H1 (cell line): ENCODE measurements at regions not wholly inside any gene's neighbourhood (a gene's known extent, or its start where the extent isn't known, plus 50 kb on each side); places are given as distances from the start of the nearest gene placed in this dataset.

Experiments used
- CTCF ChIA-PET: fragments of 300-600 bp; sonication (Branson Sonifier 250); formaldehyde crosslinking; loops from one replicate; lab custom pipeline; 2021; ENCODE audit not compliant: partially characterized antibody; lab: Charles Lee
- POLR2A ChIA-PET: fragments of 300-600 bp; sonication (Branson Sonifier 250); formaldehyde crosslinking; loops from one replicate; lab custom pipeline; 2021; ENCODE audit warnings: inconsistent platforms; ENCODE audit not compliant: partially characterized antibody; lab: Charles Lee
- DNase-seq, 2 experiments: peaks; one replicate each; pipeline versions ENCODE4 v3.0.0 to v3.0.0-alpha.2; 2010 to 2022; ENCODE audit warnings: low spot score in 2 of 2, low read depth in 1 of 2, mixed read lengths in 1 of 2
- FAIRE-seq: peaks from 2 replicates; lab custom pipeline; 2011; peaks lifted over from hg19 to GRCh38; lab: Jason Lieb, UNC
- H2AFZ ChIP-seq: 2 replicates; pipeline ENCODE4 v1.8.1; 2012; ENCODE audit warnings: low read length, inconsistent platforms
- H2AK5ac ChIP-seq: 2 replicates; pipeline ENCODE4 v1.6.1; 2013; ENCODE audit warnings: low read depth, low read length
- H2BK120ac ChIP-seq: replicated peaks from 2 replicates; pipeline ENCODE3; 2013; ENCODE audit warnings: low read depth, low read length, inconsistent platforms
- H2BK12ac ChIP-seq: 2 replicates; pipeline ENCODE4 v1.6.1; 2013; ENCODE audit warnings: low read depth, low read length
- H2BK15ac ChIP-seq: 2 replicates; pipeline ENCODE4 v1.6.1; 2013; ENCODE audit warnings: low read length
- H2BK20ac ChIP-seq: 2 replicates; pipeline ENCODE4 v1.6.1; 2013; ENCODE audit warnings: low read length
- H2BK5ac ChIP-seq: 2 replicates; pipeline ENCODE4 v1.6.1; 2013; ENCODE audit warnings: low read depth, low read length
- H3K14ac ChIP-seq: 2 replicates; pipeline ENCODE4 v1.6.1; 2013; ENCODE audit warnings: inconsistent platforms; ENCODE audit not compliant: insufficient read length
- H3K18ac ChIP-seq: 2 replicates; pipeline ENCODE4 v1.6.1; 2013; ENCODE audit warnings: low read length; ENCODE audit errors: extremely low read depth
- H3K23ac ChIP-seq: 2 replicates; pipeline ENCODE4 v1.6.1; 2013; ENCODE audit warnings: inconsistent platforms; ENCODE audit not compliant: insufficient read length
- H3K23me2 ChIP-seq: 2 replicates; pipeline ENCODE4 v1.6.1; 2013; ENCODE audit warnings: low read depth, low read length
- H3K27ac ChIP-seq: 2 replicates; pipeline ENCODE4 v1.6.1; 2011; ENCODE audit warnings: low read depth, low read length, inconsistent platforms
- H3K27me3 ChIP-seq, 4 experiments: replicated peaks in 1 of 4; 1 replicate in 1 of 4; 2 replicates in 3 of 4; pipeline versions ENCODE4 v1.6.1 to v1.8.1; 2011 to 2013; ENCODE audit warnings: low read length in 3 of 4, mild to moderate bottlenecking in 3 of 4, inconsistent platforms in 2 of 4, mixed read lengths in 2 of 4, moderate library complexity in 1 of 4; ENCODE audit not compliant: control insufficient read depth in 3 of 4, insufficient read depth in 3 of 4; ENCODE audit errors: extremely low read depth in 1 of 4
- H3K36me3 ChIP-seq, 4 experiments: 2 replicates each; pipeline versions ENCODE4 v1.6.1 to v1.8.1; 2011 to 2013; ENCODE audit warnings: mild to moderate bottlenecking in 4 of 4, low read length in 3 of 4, moderate library complexity in 2 of 4, control low read depth in 1 of 4, inconsistent platforms in 1 of 4; ENCODE audit not compliant: insufficient read depth in 4 of 4, control insufficient read depth in 2 of 4
- H3K4ac ChIP-seq: replicated peaks from 2 replicates; pipeline ENCODE3; 2013; ENCODE audit warnings: low read length, low read depth, mixed read lengths, inconsistent platforms; ENCODE audit not compliant: insufficient read length
- H3K4me1 ChIP-seq, 4 experiments: replicated peaks in 1 of 4; 1 replicate in 1 of 4; 2 replicates in 3 of 4; pipeline versions ENCODE4 v1.6.1 to v1.8.1; 2011 to 2013; ENCODE audit warnings: low read length in 3 of 4, inconsistent platforms in 2 of 4, mixed read lengths in 1 of 4; ENCODE audit not compliant: insufficient read depth in 4 of 4, control insufficient read depth in 3 of 4
- H3K4me2 ChIP-seq, 2 experiments: 2 replicates each; pipeline versions ENCODE4 v1.6.1 to v1.8.1; 2011 to 2013; ENCODE audit warnings: low read depth in 2 of 2, low read length in 2 of 2, control low read depth in 1 of 2, inconsistent platforms in 1 of 2, mild to moderate bottlenecking in 1 of 2; ENCODE audit not compliant: insufficient read depth in 1 of 2
- H3K4me3 ChIP-seq, 4 experiments: fragments of 200-600, 300-600 bp in 1 of 4; sonication (generic), shearing (Covaris generic), sonication (Bioruptor Twin) in 1 of 4; 2 replicates each; pipeline versions ENCODE4 v1.5.1 to v1.8.1; 2011 to 2016; ENCODE audit warnings: low read length in 4 of 4, low read depth in 3 of 4, control low read depth in 2 of 4, inconsistent platforms in 2 of 4, mild to moderate bottlenecking in 2 of 4, mixed read lengths in 1 of 4, moderate library complexity in 1 of 4; ENCODE audit not compliant: insufficient read depth in 2 of 4; ENCODE audit errors: extremely low read depth in 1 of 4
- H3K56ac ChIP-seq: replicated peaks from 2 replicates; pipeline ENCODE3; 2013; ENCODE audit warnings: low read depth, mild to moderate bottlenecking, mixed read lengths, low read length, inconsistent platforms; ENCODE audit not compliant: insufficient read length
- H3K79me1 ChIP-seq: 2 replicates; pipeline ENCODE4 v1.6.1; 2013; ENCODE audit warnings: low read depth, low read length, control low read depth
- H3K79me2 ChIP-seq, 2 experiments: 2 replicates each; pipeline versions ENCODE4 v1.6.1 to v1.8.1; 2012 to 2013; ENCODE audit warnings: low read length in 2 of 2, mild to moderate bottlenecking in 2 of 2, inconsistent platforms in 1 of 2; ENCODE audit not compliant: insufficient read depth in 2 of 2, control insufficient read depth in 1 of 2
- H3K9ac ChIP-seq, 4 experiments: replicated peaks in 1 of 4; 1 replicate in 1 of 4; 2 replicates in 3 of 4; pipeline versions ENCODE4 v1.6.1 to v1.8.1; 2011 to 2013; ENCODE audit warnings: low read depth in 3 of 4, low read length in 3 of 4, control low read depth in 2 of 4, mild to moderate bottlenecking in 2 of 4, moderate library complexity in 2 of 4, inconsistent platforms in 1 of 4; ENCODE audit errors: extremely low read depth in 1 of 4
- H3K9me3 ChIP-seq, 2 experiments: 2 replicates each; pipeline versions ENCODE4 v1.6.1 to v1.8.1; 2012 to 2013; ENCODE audit warnings: mild to moderate bottlenecking in 2 of 2, moderate library complexity in 2 of 2, control low read depth in 1 of 2, inconsistent platforms in 1 of 2, low read depth in 1 of 2, low read length in 1 of 2, mixed read lengths in 1 of 2; ENCODE audit not compliant: insufficient read depth in 2 of 2
- H4K20me1 ChIP-seq, 2 experiments: replicated peaks in 1 of 2; 2 replicates each; pipeline versions ENCODE3 to v1.8.1; 2011 to 2013; ENCODE audit warnings: inconsistent platforms in 2 of 2, low read length in 2 of 2, mild to moderate bottlenecking in 1 of 2; ENCODE audit not compliant: insufficient read depth in 2 of 2, control insufficient read depth in 1 of 2
- H4K5ac ChIP-seq: 2 replicates; pipeline ENCODE4 v1.6.1; 2013; ENCODE audit warnings: low read length, low read depth, mixed read lengths, inconsistent platforms; ENCODE audit not compliant: insufficient read length
- H4K8ac ChIP-seq: 2 replicates; pipeline ENCODE4 v1.8.0; 2013; ENCODE audit warnings: mild to moderate bottlenecking, moderate library complexity, low read length, inconsistent platforms; ENCODE audit not compliant: insufficient read depth; ENCODE audit errors: extremely low read depth
- H4K91ac ChIP-seq: replicated peaks from 2 replicates; pipeline ENCODE3; 2013; ENCODE audit warnings: low read length, mixed read lengths, inconsistent platforms; ENCODE audit not compliant: insufficient read length
- RAD21 ChIP-seq, 2 experiments: IDR thresholded peaks in 1 of 2; conservative IDR thresholded peaks in 1 of 2; 2 replicates each; pipeline ENCODE4 v1.6.1; 2011; ENCODE audit warnings: low read depth in 2 of 2, low read length in 2 of 2, improper control_type of control experiment in 1 of 2, inconsistent platforms in 1 of 2, mild to moderate bottlenecking in 1 of 2, moderate library complexity in 1 of 2
- SIN3A ChIP-seq, 2 experiments: IDR thresholded peaks in 1 of 2; conservative IDR thresholded peaks in 1 of 2; 2 replicates each; pipeline ENCODE4 v1.6.1; 2011 to 2012; ENCODE audit warnings: low read length in 2 of 2, improper control_type of control experiment in 1 of 2, low read depth in 1 of 2, mild to moderate bottlenecking in 1 of 2
- SP1 ChIP-seq: IDR thresholded peaks from 2 replicates; pipeline ENCODE4 v1.6.1; 2011; ENCODE audit warnings: low read depth, low read length
- WGBS, 2 experiments: shearing (Covaris generic) in 1 of 2; methylation state at CpG; one replicate each; pipeline versions ENCODE4 v1.1.6 to v1.1.7; 2013 to 2015; ENCODE audit warnings: low lambda C conversion rate in 2 of 2, mixed read lengths in 2 of 2, inconsistent platforms in 1 of 2, low coverage in 1 of 2, missing lambda C conversion rate in 1 of 2; ENCODE audit not compliant: insufficient replicate concordance in 2 of 2, insufficient coverage in 1 of 2, insufficient read length in 1 of 2; ENCODE audit errors: extremely low coverage in 1 of 2, missing lambda C conversion rate in 1 of 2; 5-methylcytosine and 5-hydroxymethylcytosine counted together
- TF ChIP-seq, protein P1 (sequence below): IDR thresholded peaks from 2 replicates; pipeline ENCODE4 v1.6.1; 2011; ENCODE audit warnings: low read length, improper control_type of control experiment

DNA sequence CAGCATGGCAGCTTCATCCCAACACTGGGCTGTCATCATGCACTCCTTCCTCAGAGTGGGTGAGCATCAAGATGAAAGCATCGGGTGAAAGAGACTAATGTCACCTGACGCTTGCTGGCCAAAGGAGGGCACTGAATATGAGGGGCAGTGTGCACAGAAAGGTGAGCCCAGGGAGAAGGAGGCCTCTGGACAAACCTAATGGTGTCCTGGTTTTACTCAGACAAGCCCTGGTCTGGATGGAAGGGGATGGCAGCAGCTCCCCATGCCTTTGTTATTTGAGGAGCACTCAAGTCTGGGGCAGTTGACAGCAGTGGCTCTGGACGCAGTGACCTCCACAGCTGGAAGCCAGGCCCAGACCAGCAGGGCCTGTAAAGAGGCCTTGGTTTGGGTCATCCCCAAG is 209.7 kb downstream of the SMAD2 start:
- no peak overlapping the region for H2BK5ac ChIP-seq
- H3K4me1 ChIP-seq: no peaks in the 10 kb centered on the region; a peak in 1 of 7 replicates
- H2AK5ac ChIP-seq: no peak overlapping the region
- peaks cover 2% of the 10 kb centered on the region; the same call in 1 of the 2 replicates for H3K23me2 ChIP-seq
- no peak overlapping the region for H3K27ac ChIP-seq
- H3K18ac ChIP-seq: no peak overlapping the region
- H3K23ac ChIP-seq: no peak overlapping the region
- no peak overlapping the region for H2BK20ac ChIP-seq
- H4K20me1 ChIP-seq: no peaks in the 10 kb centered on the region
- ChIA-PET CTCF (interaction anchor here (0.7 kb wide), 1 partner anchor 122 kb away, joined by 3 read pairs; no protein-coding TSS in a partner anchor), POLR2A (no interaction called here)
- no peak overlapping the region for H3K9ac ChIP-seq
- H3K79me2 ChIP-seq: no peaks in the 10 kb centered on the region
- WGBS, 2 experiments: 85% methylated on average over 3 of the region's 3 CpGs; no CpG with 5 or more reads in 1 of the 2 experiments
- DNase-seq: no peak
- no peak overlapping the region for H4K8ac ChIP-seq
- no peaks in the 10 kb centered on the region for H3K36me3 ChIP-seq
- H3K56ac ChIP-seq: no peak overlapping the region
- H3K27me3 ChIP-seq: no peaks in the 10 kb centered on the region; a peak in 1 of 7 replicates
- no peak overlapping the region for H3K4ac ChIP-seq
- no peak overlapping the region for H3K4me2 ChIP-seq
- H2AFZ ChIP-seq: no peak overlapping the region
- H2BK15ac ChIP-seq: no peak overlapping the region
- H3K4me3 ChIP-seq: no peak overlapping the region
- H3K9me3 ChIP-seq: no peaks in the 10 kb centered on the region
- H3K79me1 ChIP-seq: no peaks in the 10 kb centered on the region
- no peak overlapping the region for H2BK120ac ChIP-seq
- no peak overlapping the region for H4K5ac ChIP-seq
- no peak overlapping the region for H4K91ac ChIP-seq
- no peak for FAIRE-seq
- H2BK12ac ChIP-seq: no peak overlapping the region
- no peak overlapping the region for H3K14ac ChIP-seq
- TF ChIP-seq, protein P1, sequence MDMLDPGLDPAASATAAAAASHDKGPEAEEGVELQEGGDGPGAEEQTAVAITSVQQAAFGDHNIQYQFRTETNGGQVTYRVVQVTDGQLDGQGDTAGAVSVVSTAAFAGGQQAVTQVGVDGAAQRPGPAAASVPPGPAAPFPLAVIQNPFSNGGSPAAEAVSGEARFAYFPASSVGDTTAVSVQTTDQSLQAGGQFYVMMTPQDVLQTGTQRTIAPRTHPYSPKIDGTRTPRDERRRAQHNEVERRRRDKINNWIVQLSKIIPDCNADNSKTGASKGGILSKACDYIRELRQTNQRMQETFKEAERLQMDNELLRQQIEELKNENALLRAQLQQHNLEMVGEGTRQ: no peak
- TF ChIP-seq SIN3A (conservative IDR thresholded peaks at IDR 0.05 in 1 of 2, IDR thresholded peaks at IDR 0.05 in 1 of 2; ENCODE audit: low read depth in 1 of 2, low read length in 2 of 2): no peak
- no peak for TF ChIP-seq SP1
- TF ChIP-seq RAD21 (IDR thresholded peaks at IDR 0.05 in 1 of 2, conservative IDR thresholded peaks at IDR 0.05 in 1 of 2; ENCODE audit: low read depth in 2 of 2, low read length in 2 of 2): no peak
